WTC11 (cell line): ENCODE measurements at regions not wholly inside any gene's neighbourhood (a gene's known extent, or its start where the extent isn't known, plus 50 kb on each side); places are given as distances from the start of the nearest gene placed in this dataset.

ENCODE experiments used
- ATAC-seq: fragments of 200-7000 bp; cut with Tn5 transposase; 2 replicates; pipeline ENCODE4 v1.10.0; 2021; ENCODE audit warnings: mild to moderate bottlenecking, moderate library complexity
- CTCF ChIA-PET: fragments of 300-600 bp; sonication (Branson Sonifier 250); formaldehyde crosslinking; loops from one replicate; lab custom pipeline; 2021; ENCODE audit warnings: antibody characterized with exemption; lab: Charles Lee
- POLR2A ChIA-PET: fragments of 350-600 bp; sonication (Branson Sonifier 250); formaldehyde crosslinking; loops from one replicate; lab custom pipeline; 2021; ENCODE audit warnings: antibody characterized with exemption; lab: Charles Lee
- DNase-seq: peaks from one replicate; pipeline ENCODE4 v3.0.0; 2021; ENCODE audit warnings: low spot score
- H3K27ac Mint-ChIP-seq: 2 replicates; pipeline ENCODE4 v1.8.0; 2021; ENCODE audit warnings: mixed read lengths
- H3K27me3 Mint-ChIP-seq: 2 replicates; pipeline ENCODE4 v1.8.0; 2021; ENCODE audit warnings: low read depth, mild to moderate bottlenecking, moderate library complexity, mixed read lengths
- H3K36me3 Mint-ChIP-seq: 2 replicates; pipeline ENCODE4 v1.8.0; 2021; ENCODE audit warnings: mixed read lengths
- H3K4me1 Mint-ChIP-seq: 2 replicates; pipeline ENCODE4 v1.8.0; 2022; ENCODE audit warnings: mixed read lengths
- H3K4me3 Mint-ChIP-seq: 2 replicates; pipeline ENCODE4 v1.8.0; 2021; ENCODE audit warnings: mild to moderate bottlenecking, moderate library complexity, mixed read lengths
- H3K9me3 Mint-ChIP-seq: 2 replicates; pipeline ENCODE4 v1.8.0; 2021; ENCODE audit warnings: mixed read lengths
- AR ChIP-seq: fragments of 250-450 bp; sonication (Bioruptor Pico); IDR thresholded peaks from 2 replicates; pipeline ENCODE4 v1.9.0; 2021; ENCODE audit warnings: mild to moderate bottlenecking
- ATF1 ChIP-seq: sonication (generic); formaldehyde crosslinking; IDR thresholded peaks from 2 replicates; pipeline ENCODE4 v1.8.1; 2023; ENCODE audit warnings: mild to moderate bottlenecking, moderate library complexity, missing genetic modification reagents
- ATF3 ChIP-seq: sonication (generic); formaldehyde crosslinking; conservative IDR thresholded peaks from 2 replicates; pipeline ENCODE4 v1.8.1; 2022; ENCODE audit warnings: mild to moderate bottlenecking, missing genetic modification reagents
- ERG ChIP-seq: fragments of 250-450 bp; sonication (Bioruptor Pico); IDR thresholded peaks from 2 replicates; pipeline ENCODE4 v1.8.0; 2021; ENCODE audit warnings: mild to moderate bottlenecking
- FOXJ3 ChIP-seq: sonication (generic); formaldehyde crosslinking; IDR thresholded peaks from 2 replicates; pipeline ENCODE4 v1.9.0; 2021; ENCODE audit warnings: missing genetic modification reagents, mild to moderate bottlenecking, borderline replicate concordance
- IRF2 ChIP-seq: sonication (generic); formaldehyde crosslinking; IDR thresholded peaks from 2 replicates; pipeline ENCODE4 v1.8.0; 2022; ENCODE audit warnings: low read depth, missing genetic modification reagents, borderline replicate concordance
- JAZF1 ChIP-seq: fragments of 250-450 bp; sonication (Bioruptor Pico); IDR thresholded peaks from 2 replicates; pipeline ENCODE4 v1.9.0; 2021; ENCODE audit warnings: moderate library complexity, mild to moderate bottlenecking, inconsistent platforms
- NFYB ChIP-seq: sonication (generic); formaldehyde crosslinking; conservative IDR thresholded peaks from 2 replicates; pipeline ENCODE4 v1.8.0; 2022; ENCODE audit warnings: low read depth, missing genetic modification reagents
- NR3C1 ChIP-seq: sonication (generic); formaldehyde crosslinking; conservative IDR thresholded peaks from 2 replicates; pipeline ENCODE4 v1.8.1; 2023; ENCODE audit warnings: low read depth, mild to moderate bottlenecking, missing genetic modification reagents
- OVOL2 ChIP-seq: fragments of 250-450 bp; sonication (Bioruptor Pico); IDR thresholded peaks from 2 replicates; pipeline ENCODE4 v1.9.0; 2021; ENCODE audit warnings: mild to moderate bottlenecking, borderline replicate concordance
- SMAD4 ChIP-seq: sonication (generic); formaldehyde crosslinking; IDR thresholded peaks from 2 replicates; pipeline ENCODE4 v1.8.0; 2022; ENCODE audit warnings: mild to moderate bottlenecking, missing genetic modification reagents
- STAT6 ChIP-seq: sonication (generic); formaldehyde crosslinking; conservative IDR thresholded peaks from 2 replicates; pipeline ENCODE4 v1.8.1; 2023; ENCODE audit warnings: mild to moderate bottlenecking, low read depth, missing genetic modification reagents, moderate library complexity
- TEAD1 ChIP-seq: sonication (generic); formaldehyde crosslinking; IDR thresholded peaks from 2 replicates; pipeline ENCODE4 v1.8.0; 2022; ENCODE audit warnings: mild to moderate bottlenecking, missing genetic modification reagents
- USF2 ChIP-seq: sonication (generic); formaldehyde crosslinking; IDR thresholded peaks from 2 replicates; pipeline ENCODE4 v1.8.1; 2023; ENCODE audit warnings: mild to moderate bottlenecking, missing genetic modification reagents, moderate library complexity
- ZBTB43 ChIP-seq: sonication (generic); formaldehyde crosslinking; IDR thresholded peaks from 2 replicates; pipeline ENCODE4 v1.8.1; 2023; ENCODE audit warnings: mild to moderate bottlenecking, missing genetic modification reagents
- ZMAT4 ChIP-seq: fragments of 250-450 bp; sonication (Bioruptor Pico); IDR thresholded peaks from 2 replicates; pipeline ENCODE4 v1.9.0; 2021; ENCODE audit warnings: mild to moderate bottlenecking
- ZNF138 ChIP-seq: sonication (generic); formaldehyde crosslinking; conservative IDR thresholded peaks from 2 replicates; pipeline ENCODE4 v1.8.1; 2022; ENCODE audit warnings: mild to moderate bottlenecking, moderate library complexity, missing genetic modification reagents
- ZNF281 ChIP-seq: sonication (generic); formaldehyde crosslinking; IDR thresholded peaks from 2 replicates; pipeline ENCODE4 v1.8.0; 2023; ENCODE audit warnings: mild to moderate bottlenecking, missing genetic modification reagents
- ZNF416 ChIP-seq: fragments of 250-450 bp; sonication (Bioruptor Pico); IDR thresholded peaks from 2 replicates; pipeline ENCODE4 v1.9.0; 2021; ENCODE audit warnings: mild to moderate bottlenecking, inconsistent platforms
- ZNF423 ChIP-seq: fragments of 250-450 bp; sonication (Bioruptor Pico); IDR thresholded peaks from 2 replicates; pipeline ENCODE4 v2.1.2; 2022; ENCODE audit warnings: mild to moderate bottlenecking, moderate library complexity

GRCh38 chr1:188164459-188164858 is 1335.7 kb downstream of the PLA2G4A start:
- POLR2A ChIA-PET, result no interaction called here
- Mint-ChIP-seq H3K36me3 (no peaks in the 10 kb centered on the region), H3K9me3 (no peaks in the 10 kb centered on the region), H3K4me3 (no peak overlapping the region), H3K27me3 (no peaks in the 10 kb centered on the region), H3K4me1 (no peaks in the 10 kb centered on the region), H3K27ac (no peak overlapping the region)
- TF ChIP-seq ATF3 (CRISPR knock-in tag), result no peak
- no peak for TF ChIP-seq ZMAT4 (CRISPR knock-in tag)
- TF ChIP-seq ZNF423, result no peak
- TF ChIP-seq SMAD4 (CRISPR knock-in tag), result no peak
- no peak for TF ChIP-seq JAZF1
- no peak for TF ChIP-seq AR (CRISPR knock-in tag)
- no peak for TF ChIP-seq ERG (CRISPR knock-in tag)
- TF ChIP-seq ATF1, result no peak
- no peak for TF ChIP-seq ZNF138 (CRISPR knock-in tag)
- no peak for TF ChIP-seq IRF2 (CRISPR knock-in tag)
- TF ChIP-seq TEAD1 (CRISPR knock-in tag), result no peak
- no peak for TF ChIP-seq ZNF281 (CRISPR knock-in tag)
- TF ChIP-seq NR3C1 (CRISPR knock-in tag), result no peak
- no peak for TF ChIP-seq OVOL2 (CRISPR knock-in tag)
- no peak for TF ChIP-seq NFYB (CRISPR knock-in tag)
- no peak for TF ChIP-seq STAT6
- TF ChIP-seq USF2 (CRISPR knock-in tag), result no peak
- no peak for TF ChIP-seq ZBTB43 (CRISPR knock-in tag)
- no peak for TF ChIP-seq FOXJ3 (CRISPR knock-in tag)
- TF ChIP-seq ZNF416 (CRISPR knock-in tag), result no peak
- CTCF ChIA-PET, result no interaction called here
- ATAC-seq (no peak), DNase-seq (no peak)
